Gastroesophageal sphincter (tissue), 3 donors: ENCODE measurements at regions not wholly inside any gene's neighbourhood (a gene's known extent, or its start where the extent isn't known, plus 50 kb on each side); places are given as distances from the start of the nearest gene placed in this dataset.

Experiments
- EP300 ChIP-seq: sonication (generic); formaldehyde crosslinking; IDR thresholded peaks from one replicate; pipeline ENCODE4 v1.6.1; 2017; ENCODE audit warnings: antibody characterized with exemption, mild to moderate bottlenecking
- POLR2A ChIP-seq, 2 donors: fragments of 450-650 bp; IDR thresholded peaks; one replicate each; pipeline ENCODE4 v1.6.1; 2017; ENCODE audit warnings: antibody characterized with exemption in 2 of 2, mild to moderate bottlenecking in 2 of 2, moderate library complexity in 1 of 2
- TF ChIP-seq, protein P1 (sequence below), 4 experiments: fragments of 200-600 bp in 2 of 4; fragments of 450-650 bp in 2 of 4; sonication (generic) in 1 of 4; IDR thresholded peaks; one replicate each; pipeline ENCODE4 v1.5.1; 2017 to 2019; ENCODE audit warnings: antibody characterized with exemption in 4 of 4, mild to moderate bottlenecking in 2 of 4, moderate library complexity in 2 of 4

DNA sequence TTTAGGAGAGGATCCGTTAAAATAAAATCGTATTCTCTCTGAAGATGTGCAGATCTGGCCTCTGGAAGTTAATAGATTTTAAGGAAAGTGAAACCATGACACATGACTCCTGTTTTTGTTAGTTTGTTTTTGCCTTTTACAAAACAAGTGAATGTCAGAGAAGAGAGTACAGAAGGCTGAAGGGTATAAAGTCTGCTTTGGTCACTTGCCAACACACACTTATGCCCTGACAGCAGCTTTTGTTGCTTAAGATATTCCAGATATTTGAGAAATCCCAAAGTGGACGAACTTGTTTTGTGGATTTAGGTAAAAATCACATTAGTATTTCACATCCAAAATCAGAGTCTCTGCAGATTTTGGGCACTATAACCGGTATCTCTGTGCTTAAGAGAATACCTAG is 192.4 kb upstream of the RASGEF1B start:
- TF ChIP-seq, protein P1, sequence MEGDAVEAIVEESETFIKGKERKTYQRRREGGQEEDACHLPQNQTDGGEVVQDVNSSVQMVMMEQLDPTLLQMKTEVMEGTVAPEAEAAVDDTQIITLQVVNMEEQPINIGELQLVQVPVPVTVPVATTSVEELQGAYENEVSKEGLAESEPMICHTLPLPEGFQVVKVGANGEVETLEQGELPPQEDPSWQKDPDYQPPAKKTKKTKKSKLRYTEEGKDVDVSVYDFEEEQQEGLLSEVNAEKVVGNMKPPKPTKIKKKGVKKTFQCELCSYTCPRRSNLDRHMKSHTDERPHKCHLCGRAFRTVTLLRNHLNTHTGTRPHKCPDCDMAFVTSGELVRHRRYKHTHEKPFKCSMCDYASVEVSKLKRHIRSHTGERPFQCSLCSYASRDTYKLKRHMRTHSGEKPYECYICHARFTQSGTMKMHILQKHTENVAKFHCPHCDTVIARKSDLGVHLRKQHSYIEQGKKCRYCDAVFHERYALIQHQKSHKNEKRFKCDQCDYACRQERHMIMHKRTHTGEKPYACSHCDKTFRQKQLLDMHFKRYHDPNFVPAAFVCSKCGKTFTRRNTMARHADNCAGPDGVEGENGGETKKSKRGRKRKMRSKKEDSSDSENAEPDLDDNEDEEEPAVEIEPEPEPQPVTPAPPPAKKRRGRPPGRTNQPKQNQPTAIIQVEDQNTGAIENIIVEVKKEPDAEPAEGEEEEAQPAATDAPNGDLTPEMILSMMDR (IDR thresholded peaks at IDR 0.05), result no peak
- TF ChIP-seq POLR2A (IDR thresholded peaks at IDR 0.05) (no peak), EP300 (no peak)
